AG04450 (cell line): ENCODE measurements at regions not wholly inside any gene's neighbourhood (a gene's known extent, or its start where the extent isn't known, plus 50 kb on each side); places are given as distances from the start of the nearest gene placed in this dataset.
A peak's percentile ranks its signal among the peaks of the same experiment; 100 is the strongest.

Source experiments
- CTCF ChIA-PET: fragments of 300-600, 350-600 bp; formaldehyde crosslinking; extraction: SDS; loops from one replicate; lab custom pipeline; 2022; ENCODE audit warnings: antibody characterized with exemption, inconsistent platforms; lab: Charles Lee
- POLR2A ChIA-PET: fragments of 350-600 bp; formaldehyde crosslinking; extraction: SDS; loops from one replicate; lab custom pipeline; 2021; ENCODE audit warnings: antibody characterized with exemption, inconsistent platforms; lab: Yijun Ruan, JAX
- DNase-seq: peaks from one replicate; pipeline ENCODE4 v3.0.0-alpha.2; 2011; ENCODE audit warnings: low read depth, low spot score
- H3K27ac ChIP-seq: one replicate; pipeline ENCODE4 v1.5.1; 2012; ENCODE audit warnings: low read depth, low read length, control low read depth
- H3K27me3 ChIP-seq: one replicate; pipeline ENCODE4 v1.6.0; 2012; ENCODE audit warnings: low read length; ENCODE audit not compliant: control insufficient read depth, insufficient read depth
- H3K4me3 ChIP-seq: 2 replicates; pipeline ENCODE4 v1.5.1; 2011; ENCODE audit warnings: mild to moderate bottlenecking, low read depth, low read length, control low read depth
- H3K9me3 ChIP-seq: 2 replicates; pipeline ENCODE4 v1.5.1; 2012; ENCODE audit warnings: low read length; ENCODE audit not compliant: control insufficient read depth, insufficient read depth
- TF ChIP-seq, protein P1 (sequence below): IDR thresholded peaks from 2 replicates; pipeline ENCODE4 v1.5.1; 2011; ENCODE audit warnings: low read depth, low read length, control low read depth, inconsistent platforms

DNA sequence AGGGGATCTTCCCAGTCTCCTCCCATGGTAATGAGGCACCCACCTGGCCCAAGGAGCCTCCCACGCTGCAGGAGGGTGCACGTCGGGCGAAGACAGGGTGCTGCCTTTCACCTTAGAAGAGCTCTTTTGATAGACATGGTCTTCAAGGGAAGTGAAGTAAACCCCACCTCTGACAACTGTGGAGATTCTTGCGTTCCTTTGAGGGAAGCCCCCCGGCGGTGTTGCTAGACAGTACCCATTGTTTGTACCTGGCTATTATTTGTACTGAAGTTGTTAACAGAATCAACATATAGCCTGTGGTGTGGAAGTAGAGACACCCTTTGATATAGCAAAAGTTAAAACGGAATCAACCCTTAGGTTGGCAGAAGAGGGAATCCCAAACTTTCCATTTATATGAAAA is 648.0 kb downstream of the GALR1 start:
- ChIA-PET CTCF (no interaction called here), POLR2A (no interaction called here)
- Histone ChIP-seq H3K9me3 (peaks cover 24% of the 10 kb centered on the region), H3K27me3 (no peaks in the 10 kb centered on the region), H3K27ac (no peak overlapping the region), H3K4me3 (no peak overlapping the region)
- TF ChIP-seq, protein P1, sequence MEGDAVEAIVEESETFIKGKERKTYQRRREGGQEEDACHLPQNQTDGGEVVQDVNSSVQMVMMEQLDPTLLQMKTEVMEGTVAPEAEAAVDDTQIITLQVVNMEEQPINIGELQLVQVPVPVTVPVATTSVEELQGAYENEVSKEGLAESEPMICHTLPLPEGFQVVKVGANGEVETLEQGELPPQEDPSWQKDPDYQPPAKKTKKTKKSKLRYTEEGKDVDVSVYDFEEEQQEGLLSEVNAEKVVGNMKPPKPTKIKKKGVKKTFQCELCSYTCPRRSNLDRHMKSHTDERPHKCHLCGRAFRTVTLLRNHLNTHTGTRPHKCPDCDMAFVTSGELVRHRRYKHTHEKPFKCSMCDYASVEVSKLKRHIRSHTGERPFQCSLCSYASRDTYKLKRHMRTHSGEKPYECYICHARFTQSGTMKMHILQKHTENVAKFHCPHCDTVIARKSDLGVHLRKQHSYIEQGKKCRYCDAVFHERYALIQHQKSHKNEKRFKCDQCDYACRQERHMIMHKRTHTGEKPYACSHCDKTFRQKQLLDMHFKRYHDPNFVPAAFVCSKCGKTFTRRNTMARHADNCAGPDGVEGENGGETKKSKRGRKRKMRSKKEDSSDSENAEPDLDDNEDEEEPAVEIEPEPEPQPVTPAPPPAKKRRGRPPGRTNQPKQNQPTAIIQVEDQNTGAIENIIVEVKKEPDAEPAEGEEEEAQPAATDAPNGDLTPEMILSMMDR = no peak
- no peak for DNase-seq

DNA sequence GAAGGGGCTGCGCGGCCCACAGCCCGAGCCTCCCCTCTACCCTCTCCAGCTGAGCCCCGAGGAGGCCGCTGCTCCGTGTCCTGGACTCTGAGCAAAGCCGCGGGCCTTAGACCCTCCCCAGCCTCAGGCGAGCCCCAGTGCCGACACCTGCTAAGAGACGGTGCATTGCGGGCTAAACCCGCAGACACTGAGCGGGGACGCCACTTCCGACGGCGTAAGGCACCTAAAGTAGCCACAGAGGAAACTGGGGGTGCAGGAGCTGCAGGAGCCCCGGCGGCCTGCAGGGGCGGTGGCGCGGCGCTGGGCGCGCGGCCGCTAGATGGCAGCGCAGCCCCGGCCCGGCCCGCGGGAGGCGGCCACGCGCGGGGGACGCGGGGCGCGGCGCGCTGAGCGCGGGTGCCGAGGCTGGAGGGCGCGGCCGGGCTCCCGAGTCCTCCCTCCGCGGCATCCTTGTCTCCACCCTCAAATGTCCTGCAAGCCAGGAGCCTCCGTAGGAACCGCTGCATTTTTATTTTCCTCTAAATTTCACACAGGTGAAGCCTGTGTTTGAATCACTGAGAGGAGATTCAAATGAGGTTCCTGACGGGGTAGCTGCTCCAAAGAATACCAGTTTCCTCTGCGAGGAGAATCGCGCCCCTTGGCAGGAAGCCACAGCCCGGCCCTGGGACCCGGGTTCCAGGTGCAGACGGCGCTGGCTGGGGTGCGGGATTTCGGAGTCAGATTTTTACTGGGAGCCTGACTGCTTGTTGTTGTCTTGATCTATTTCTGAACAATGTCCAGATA is 650.5 kb downstream of the GALR1 start:
- ChIA-PET POLR2A (no interaction called here), CTCF (no interaction called here)
- Histone ChIP-seq H3K4me3 (no peak overlapping the region), H3K9me3 (peaks cover 29% of the 10 kb centered on the region), H3K27me3 (no peaks in the 10 kb centered on the region), H3K27ac (no peak overlapping the region)
- TF ChIP-seq, protein P1 = peak; percentile 23; the same call in 1 of the 2 replicates
- DNase-seq = no peak

- TF ChIP-seq, protein P1 = no peak
These were observed 655.4 kb downstream of the GALR1 start for GRCh38 chr18:77905011-77905410.

GRCh38 chr18:77905449-77906055 is 655.9 kb downstream of the GALR1 start:
- POLR2A ChIA-PET = no interaction called here
- Histone ChIP-seq H3K27ac (no peak overlapping the region), H3K9me3 (peaks cover 37% of the 10 kb centered on the region), H3K4me3 (no peak overlapping the region), H3K27me3 (no peaks in the 10 kb centered on the region)
- no peak for DNase-seq
- CTCF ChIA-PET = no interaction called here
- TF ChIP-seq, protein P1 = no peak

More at GRCh38 chr18:77905011-77905410, 655.4 kb downstream of the GALR1 start:
- H3K27me3 ChIP-seq = no peaks in the 10 kb centered on the region
- no peak overlapping the region for H3K4me3 ChIP-seq
- H3K9me3 ChIP-seq = peaks cover 37% of the 10 kb centered on the region
- ChIA-PET CTCF (no interaction called here), POLR2A (no interaction called here)
- H3K27ac ChIP-seq = no peak overlapping the region
- no peak for DNase-seq
